MM.1S (cell line): ENCODE measurements at regions not wholly inside any gene's neighbourhood (a gene's known extent, or its start where the extent isn't known, plus 50 kb on each side); places are given as distances from the start of the nearest gene placed in this dataset.

Experiments used
- DNase-seq: peaks from one replicate; pipeline ENCODE4 v3.0.0-alpha.2; 2015
- H2AFZ ChIP-seq: fragments of 300-600 bp; sonication (generic); 2 replicates; pipeline ENCODE4 v1.6.0; 2016; ENCODE audit warnings: antibody characterized with exemption, low read length
- H3F3A ChIP-seq: fragments of 300-600 bp; sonication (generic); 2 replicates; pipeline ENCODE4 v1.6.1; 2016; ENCODE audit warnings: mild to moderate bottlenecking, antibody characterized with exemption, low read length, moderate library complexity, mixed read lengths; ENCODE audit not compliant: insufficient read depth
- H3K27ac ChIP-seq: fragments of 300-600 bp; sonication (generic); 2 replicates; pipeline ENCODE4 v1.5.1; 2016; ENCODE audit warnings: mild to moderate bottlenecking, low read length
- H3K27me3 ChIP-seq: fragments of 300-600 bp; sonication (generic); replicated peaks from 2 replicates; pipeline ENCODE4 v1.6.0; 2016; ENCODE audit warnings: low read length; ENCODE audit not compliant: insufficient read depth
- H3K36me3 ChIP-seq: fragments of 300-600 bp; sonication (generic); replicated peaks from 2 replicates; pipeline ENCODE4 v1.6.1; 2016; ENCODE audit warnings: mild to moderate bottlenecking, low read length, mixed read lengths; ENCODE audit not compliant: insufficient read depth
- H3K4me1 ChIP-seq: fragments of 300-600 bp; sonication (generic); 2 replicates; pipeline ENCODE4 v1.6.1; 2016; ENCODE audit warnings: low read length, mixed read lengths
- H3K4me2 ChIP-seq: fragments of 300-600 bp; sonication (generic); 2 replicates; pipeline ENCODE4 v1.6.0; 2016; ENCODE audit warnings: low read depth, low read length
- H3K4me3 ChIP-seq: fragments of 300-600 bp; sonication (generic); 2 replicates; pipeline ENCODE4 v1.5.1; 2016; ENCODE audit warnings: low read length, mixed read lengths
- H3K79me2 ChIP-seq: fragments of 300-600 bp; sonication (generic); 2 replicates; pipeline ENCODE4 v1.6.1; 2016; ENCODE audit warnings: mixed run types, low read length, mixed read lengths
- H3K9ac ChIP-seq: fragments of 300-600 bp; sonication (generic); 2 replicates; pipeline ENCODE4 v1.6.1; 2016; ENCODE audit warnings: low read length, mixed read lengths
- H3K9me2 ChIP-seq: fragments of 300-600 bp; sonication (generic); replicated peaks from 2 replicates; pipeline ENCODE4 v1.6.1; 2016; ENCODE audit warnings: mild to moderate bottlenecking, low read length, mixed read lengths; ENCODE audit not compliant: insufficient read depth
- H3K9me3 ChIP-seq: fragments of 300-600 bp; sonication (generic); replicated peaks from 2 replicates; pipeline ENCODE4 v1.6.1; 2016; ENCODE audit warnings: mild to moderate bottlenecking, low read length, mixed read lengths; ENCODE audit not compliant: insufficient read depth
- H4K20me1 ChIP-seq: fragments of 300-600 bp; sonication (generic); 2 replicates; pipeline ENCODE4 v1.6.1; 2016; ENCODE audit warnings: mild to moderate bottlenecking, low read length, moderate library complexity, mixed read lengths; ENCODE audit not compliant: insufficient read depth
- EZH2 ChIP-seq: fragments of 300-600 bp; sonication (generic); optimal IDR thresholded peaks from 2 replicates; pipeline ENCODE3; 2017; ENCODE audit warnings: low read depth, mild to moderate bottlenecking, antibody characterized with exemption, low read length, mixed read lengths
- EZH2phosphoT487 ChIP-seq: fragments of 300-600 bp; sonication (generic); IDR thresholded peaks from 2 replicates; pipeline ENCODE4 v1.6.1; 2018; ENCODE audit warnings: antibody characterized with exemption, low read length
- TF ChIP-seq, protein P1 (sequence below): fragments of 300-600 bp; sonication (generic); IDR thresholded peaks from 2 replicates; pipeline ENCODE4 v1.5.1; 2016; ENCODE audit warnings: antibody characterized with exemption, low read length, mixed read lengths

DNA sequence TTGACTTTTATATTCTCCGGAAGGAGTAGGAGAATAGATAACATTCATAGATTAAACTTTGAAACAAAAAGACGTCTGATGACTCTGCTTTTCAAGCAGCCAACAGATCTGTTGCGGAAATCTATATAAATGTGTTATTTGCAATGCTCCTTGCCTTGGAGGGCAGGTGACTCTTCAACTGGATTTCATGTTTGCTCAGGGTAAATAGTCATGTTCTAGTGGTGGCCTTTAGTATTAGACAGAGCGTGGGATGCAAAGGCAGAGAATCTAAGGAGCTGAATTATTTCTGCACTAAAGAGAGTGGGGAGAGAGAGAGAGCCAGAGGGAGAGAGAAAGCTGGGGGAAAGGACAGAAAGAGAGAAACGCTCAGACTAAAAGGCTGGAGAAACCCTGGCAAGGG, 454.3 kb downstream of the AJAP1 start:
- DNase-seq, result no peak
- Histone ChIP-seq H3F3A (no peaks in the 10 kb centered on the region), H4K20me1 (no peaks in the 10 kb centered on the region), H3K9ac (no peak overlapping the region), H3K4me1 (no peaks in the 10 kb centered on the region), H3K9me2 (no peaks in the 10 kb centered on the region), H2AFZ (no peak overlapping the region), H3K4me2 (no peak overlapping the region), H3K27me3 (peaks cover 68% of the 10 kb centered on the region), H3K4me3 (no peak overlapping the region), H3K27ac (no peak overlapping the region), H3K9me3 (no peaks in the 10 kb centered on the region), H3K36me3 (no peaks in the 10 kb centered on the region), H3K79me2 (no peaks in the 10 kb centered on the region)
- TF ChIP-seq EZH2 (no peak), EZH2phosphoT487 (no peak)
- TF ChIP-seq, protein P1, sequence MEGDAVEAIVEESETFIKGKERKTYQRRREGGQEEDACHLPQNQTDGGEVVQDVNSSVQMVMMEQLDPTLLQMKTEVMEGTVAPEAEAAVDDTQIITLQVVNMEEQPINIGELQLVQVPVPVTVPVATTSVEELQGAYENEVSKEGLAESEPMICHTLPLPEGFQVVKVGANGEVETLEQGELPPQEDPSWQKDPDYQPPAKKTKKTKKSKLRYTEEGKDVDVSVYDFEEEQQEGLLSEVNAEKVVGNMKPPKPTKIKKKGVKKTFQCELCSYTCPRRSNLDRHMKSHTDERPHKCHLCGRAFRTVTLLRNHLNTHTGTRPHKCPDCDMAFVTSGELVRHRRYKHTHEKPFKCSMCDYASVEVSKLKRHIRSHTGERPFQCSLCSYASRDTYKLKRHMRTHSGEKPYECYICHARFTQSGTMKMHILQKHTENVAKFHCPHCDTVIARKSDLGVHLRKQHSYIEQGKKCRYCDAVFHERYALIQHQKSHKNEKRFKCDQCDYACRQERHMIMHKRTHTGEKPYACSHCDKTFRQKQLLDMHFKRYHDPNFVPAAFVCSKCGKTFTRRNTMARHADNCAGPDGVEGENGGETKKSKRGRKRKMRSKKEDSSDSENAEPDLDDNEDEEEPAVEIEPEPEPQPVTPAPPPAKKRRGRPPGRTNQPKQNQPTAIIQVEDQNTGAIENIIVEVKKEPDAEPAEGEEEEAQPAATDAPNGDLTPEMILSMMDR, result no peak

DNA sequence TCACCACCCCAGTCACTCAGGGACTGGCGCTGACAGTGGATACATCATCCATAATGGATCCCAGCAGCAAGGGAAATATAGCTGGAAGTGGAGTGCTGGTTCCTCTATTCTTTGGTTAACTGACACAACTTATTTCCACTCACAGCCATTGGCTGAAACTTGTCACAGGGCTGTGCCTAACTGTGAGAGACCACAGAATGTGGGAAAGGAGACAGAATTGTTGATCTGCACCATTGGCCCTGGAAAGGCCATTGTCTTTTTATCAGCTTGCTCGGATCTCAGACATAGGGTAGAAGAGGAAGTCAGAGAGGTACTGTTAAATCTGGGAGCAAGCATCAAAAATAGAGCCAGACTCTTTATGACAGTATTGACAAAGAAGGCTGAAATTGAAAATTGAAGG, 451.3 kb downstream of the AJAP1 start:
- H3K79me2 ChIP-seq, result no peaks in the 10 kb centered on the region
- TF ChIP-seq EZH2 (no peak), EZH2phosphoT487 (no peak)
- TF ChIP-seq, protein P1, result no peak

DNA sequence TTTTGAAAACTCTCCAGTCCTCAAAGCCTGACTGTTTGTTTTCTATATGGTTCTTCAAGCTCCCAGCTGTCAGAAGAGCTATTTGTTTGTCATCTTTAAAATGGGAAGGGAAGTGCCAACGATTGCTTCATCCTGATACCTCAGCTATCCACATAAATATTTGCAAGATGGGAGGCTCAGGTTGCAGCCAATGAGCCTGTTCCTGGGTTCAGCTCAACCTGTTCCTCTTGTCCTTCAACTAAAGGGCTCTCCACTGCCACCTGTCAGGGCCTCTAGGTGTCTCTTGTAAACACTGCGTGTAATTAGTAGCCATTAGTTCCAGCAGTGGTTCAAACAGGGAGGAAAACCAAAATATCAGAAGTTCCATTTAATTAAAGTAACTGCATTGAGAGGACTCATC, 445.1 kb downstream of the AJAP1 start:
- Histone ChIP-seq H3K27ac (no peak overlapping the region), H3F3A (no peaks in the 10 kb centered on the region), H3K27me3 (peaks cover 56% of the 10 kb centered on the region), H3K4me1 (no peaks in the 10 kb centered on the region), H3K9me3 (no peaks in the 10 kb centered on the region), H3K4me2 (no peak overlapping the region), H3K4me3 (no peak overlapping the region), H3K79me2 (no peaks in the 10 kb centered on the region), H3K36me3 (no peaks in the 10 kb centered on the region), H2AFZ (no peak overlapping the region), H4K20me1 (no peaks in the 10 kb centered on the region), H3K9ac (no peak overlapping the region), H3K9me2 (no peaks in the 10 kb centered on the region)
- no peak for DNase-seq
- TF ChIP-seq EZH2phosphoT487 (no peak), EZH2 (no peak)
- TF ChIP-seq, protein P1, result no peak

More for the DNA sequence above, 451.3 kb downstream of the AJAP1 start:
- H3K27me3 ChIP-seq, result peaks cover 51% of the 10 kb centered on the region
- no peak overlapping the region for H2AFZ ChIP-seq
- H3K4me3 ChIP-seq, result no peak overlapping the region
- H3K36me3 ChIP-seq, result no peaks in the 10 kb centered on the region
- no peaks in the 10 kb centered on the region for H3K9me2 ChIP-seq
- no peaks in the 10 kb centered on the region for H3K9me3 ChIP-seq
- no peak overlapping the region for H3K9ac ChIP-seq
- no peak overlapping the region for H3K4me2 ChIP-seq
- H3K4me1 ChIP-seq, result no peaks in the 10 kb centered on the region
- H3K27ac ChIP-seq, result no peak overlapping the region
- no peaks in the 10 kb centered on the region for H3F3A ChIP-seq
- H4K20me1 ChIP-seq, result no peaks in the 10 kb centered on the region
- DNase-seq, result no peak
